ENCODE measurements at regions not wholly inside any gene's neighbourhood (a gene's known extent, or its start where the extent isn't known, plus 50 kb on each side); places are given as distances from the start of the nearest gene placed in this dataset.
A peak's percentile ranks its signal among the peaks of the same experiment; 100 is the strongest.

DNA sequence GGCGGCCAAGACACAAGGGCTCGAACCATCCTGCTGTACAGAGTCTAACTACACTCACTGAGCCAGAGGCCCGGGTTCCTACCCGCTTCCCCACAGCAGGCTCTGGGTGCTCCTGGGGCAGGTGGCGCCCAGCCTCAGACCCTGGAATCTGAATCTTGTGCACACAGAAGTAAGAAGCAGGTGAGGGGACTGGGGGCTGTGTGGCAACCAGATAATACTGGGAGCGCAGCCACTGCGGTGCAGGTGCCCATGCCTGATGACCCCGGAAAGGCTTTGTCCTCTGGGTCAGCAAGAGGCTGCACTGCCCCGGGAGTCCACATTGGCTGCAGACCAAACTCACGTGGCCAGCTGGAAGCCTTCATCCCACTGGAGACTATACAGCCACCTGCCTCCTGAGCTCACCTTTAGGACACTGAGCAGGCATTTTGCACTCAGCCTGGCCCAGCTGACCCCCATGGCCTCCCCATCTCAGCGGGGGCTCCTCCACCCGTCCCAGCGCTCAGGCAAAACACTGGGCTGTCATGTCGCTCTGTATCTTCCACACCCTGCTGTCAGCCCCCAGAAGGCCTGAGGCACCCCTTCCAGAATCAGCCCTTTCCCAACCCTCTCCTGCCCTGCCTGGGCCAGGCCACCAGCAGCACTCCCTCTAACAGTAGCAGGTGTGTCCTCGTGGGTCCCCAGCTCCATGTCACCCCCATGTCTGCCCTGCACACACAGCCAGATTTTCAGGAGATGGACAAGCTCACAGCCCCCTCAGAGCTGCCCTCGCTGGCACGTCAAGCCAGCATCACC, 101.0 kb upstream of the IQSEC1 start:
- peaks cover 6 to 18% (median 14%) of the 10 kb centered on the region in 3 donors for H3K9me3 Mint-ChIP-seq
- no peaks in the 10 kb centered on the region for H3K36me3 Mint-ChIP-seq
- H3K27ac Mint-ChIP-seq = no peak overlapping the region
- H3K4me1 Mint-ChIP-seq = peaks cover 0 to 4% (median 0%) of the 10 kb centered on the region in 3 donors
- no peak overlapping the region for H3K4me3 Mint-ChIP-seq
- H3K27me3 Mint-ChIP-seq = peaks cover 10% of the 10 kb centered on the region

DNA sequence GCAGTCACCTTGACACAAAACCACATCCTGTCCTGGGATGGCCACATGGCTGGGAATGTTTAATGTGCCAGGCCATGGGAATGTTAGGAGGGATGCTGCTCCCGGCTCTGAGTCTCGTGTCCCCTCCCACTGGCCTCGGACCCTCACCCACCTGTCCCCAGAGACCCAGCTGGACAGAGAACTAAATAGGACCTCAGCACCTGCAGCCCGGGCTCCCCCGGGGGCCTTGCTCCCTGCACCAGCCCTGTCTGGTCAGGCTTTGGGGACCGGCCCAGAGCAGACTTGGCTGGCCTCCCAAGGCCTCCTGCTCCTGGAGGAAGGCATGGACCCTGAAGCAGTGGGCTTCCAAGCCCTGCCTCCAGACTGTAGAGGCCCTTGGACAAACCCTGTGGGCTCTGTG, 100.0 kb upstream of the IQSEC1 start:
- H3K27me3 Mint-ChIP-seq = peaks cover 10% of the 10 kb centered on the region
- no peaks in the 10 kb centered on the region for H3K36me3 Mint-ChIP-seq
- H3K4me1 Mint-ChIP-seq = peaks cover 0 to 4% (median 0%) of the 10 kb centered on the region in 3 donors
- peaks cover 6 to 9% (median 6%) of the 10 kb centered on the region in 3 donors for H3K9me3 Mint-ChIP-seq
- H3K27ac Mint-ChIP-seq = no peak overlapping the region
- H3K4me3 Mint-ChIP-seq = no peak overlapping the region

DNA sequence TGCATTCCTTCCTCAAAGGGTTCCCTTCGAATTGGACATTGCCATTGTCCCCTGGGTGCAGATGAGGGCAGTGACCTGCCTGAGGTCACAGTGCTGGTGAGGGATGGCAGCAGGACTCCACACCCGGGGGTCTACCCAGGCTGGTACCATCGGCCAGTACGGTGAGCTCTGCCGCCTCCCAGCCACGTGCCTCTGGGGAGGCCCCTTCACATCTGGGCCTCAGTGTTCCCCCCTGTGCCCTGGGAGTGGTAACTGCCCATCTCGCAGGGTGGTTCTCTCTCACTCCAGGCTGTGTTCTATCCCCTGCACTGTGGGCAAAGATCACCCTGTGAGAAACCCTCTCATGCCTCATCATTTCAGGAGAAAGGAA, 99.4 kb upstream of the IQSEC1 start:
- Mint-ChIP-seq H3K4me1 (peaks cover 0 to 4% (median 0%) of the 10 kb centered on the region in 3 donors), H3K27me3 (peaks cover 10% of the 10 kb centered on the region), H3K27ac (peak overlapping the region in 1 of 3 donors; percentile 43), H3K36me3 (no peaks in the 10 kb centered on the region), H3K9me3 (peaks cover 3 to 6% (median 3%) of the 10 kb centered on the region in 3 donors), H3K4me3 (no peak overlapping the region)

DNA sequence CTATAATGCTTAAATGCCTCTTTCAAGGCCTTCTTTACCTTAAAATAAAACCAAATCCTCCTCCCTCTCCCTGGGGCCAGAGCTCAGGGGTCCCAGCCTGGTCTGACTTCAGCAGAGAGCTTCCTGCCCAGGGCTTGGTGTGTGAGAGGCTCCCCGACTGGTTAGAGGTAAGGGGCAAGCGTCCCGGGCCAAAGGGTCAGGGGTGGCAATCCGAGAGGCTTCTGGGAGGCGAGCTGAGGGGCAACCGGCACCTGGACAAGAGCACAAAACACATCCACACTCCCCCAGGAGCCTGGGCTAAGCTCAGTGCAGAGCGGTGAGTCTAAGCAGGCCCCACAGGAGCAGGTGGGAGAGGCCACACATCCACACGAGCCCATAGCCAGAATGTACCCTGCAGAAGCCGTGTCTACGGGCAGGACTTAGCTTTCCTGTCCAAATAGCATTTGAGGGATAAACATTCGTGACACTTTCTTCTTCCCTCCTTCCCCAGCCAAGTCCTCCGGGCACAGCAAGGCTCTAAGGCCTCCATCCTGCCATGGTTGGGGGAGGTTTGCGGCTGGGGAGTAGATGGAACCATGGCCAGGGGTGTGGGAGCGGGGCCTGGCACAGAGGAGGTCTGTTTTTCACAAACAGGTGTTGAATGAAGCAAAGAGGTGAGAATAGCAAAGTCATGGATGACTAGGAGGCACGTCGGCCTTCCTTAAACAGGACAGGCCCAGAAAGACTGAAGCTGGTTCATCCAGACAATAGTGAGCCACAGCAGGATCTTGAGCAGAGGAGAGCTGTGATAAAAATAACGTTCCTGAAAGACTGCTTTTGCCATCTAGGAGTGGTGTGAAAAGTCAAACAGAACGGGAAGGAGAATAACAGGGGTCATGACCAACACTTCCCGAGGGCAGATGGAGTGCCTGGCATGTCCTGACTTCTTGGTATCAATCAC, 98.7 kb upstream of the IQSEC1 start:
- peaks cover 3 to 6% (median 3%) of the 10 kb centered on the region in 3 donors for H3K9me3 Mint-ChIP-seq
- no peaks in the 10 kb centered on the region for H3K36me3 Mint-ChIP-seq
- H3K27me3 Mint-ChIP-seq = peaks cover 10% of the 10 kb centered on the region
- H3K4me3 Mint-ChIP-seq = no peak overlapping the region
- H3K4me1 Mint-ChIP-seq = peaks cover 0 to 4% (median 0%) of the 10 kb centered on the region in 3 donors
- peak overlapping the region in 1 of 3 donors; percentile 43 for H3K27ac Mint-ChIP-seq

DNA sequence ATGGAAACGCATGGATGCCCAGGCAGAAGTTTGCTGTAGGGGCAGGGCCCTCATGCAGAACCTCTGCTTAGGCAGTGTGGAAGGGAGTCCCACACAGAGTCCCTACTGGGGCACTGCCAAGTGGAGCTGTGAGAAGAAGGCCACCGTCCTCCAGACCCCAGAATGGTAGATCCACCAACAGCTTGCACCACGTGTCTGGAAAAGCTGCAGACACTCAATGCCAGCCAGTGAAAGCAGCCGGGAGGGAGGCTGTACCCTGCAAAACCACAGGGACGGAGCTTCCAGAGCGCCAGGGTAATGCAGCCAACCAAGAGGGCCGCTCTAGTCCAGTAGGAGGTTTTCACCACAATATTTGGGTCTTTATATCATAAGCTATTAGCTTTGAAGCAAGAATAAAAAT, 97.1 kb upstream of the IQSEC1 start:
- no peak overlapping the region for H3K27ac Mint-ChIP-seq
- no peaks in the 10 kb centered on the region for H3K36me3 Mint-ChIP-seq
- peaks cover 3 to 6% (median 3%) of the 10 kb centered on the region in 3 donors for H3K9me3 Mint-ChIP-seq
- H3K4me1 Mint-ChIP-seq = peaks cover 0 to 4% (median 0%) of the 10 kb centered on the region in 3 donors
- H3K27me3 Mint-ChIP-seq = peaks cover 6% of the 10 kb centered on the region
- H3K4me3 Mint-ChIP-seq = no peak overlapping the region

DNA sequence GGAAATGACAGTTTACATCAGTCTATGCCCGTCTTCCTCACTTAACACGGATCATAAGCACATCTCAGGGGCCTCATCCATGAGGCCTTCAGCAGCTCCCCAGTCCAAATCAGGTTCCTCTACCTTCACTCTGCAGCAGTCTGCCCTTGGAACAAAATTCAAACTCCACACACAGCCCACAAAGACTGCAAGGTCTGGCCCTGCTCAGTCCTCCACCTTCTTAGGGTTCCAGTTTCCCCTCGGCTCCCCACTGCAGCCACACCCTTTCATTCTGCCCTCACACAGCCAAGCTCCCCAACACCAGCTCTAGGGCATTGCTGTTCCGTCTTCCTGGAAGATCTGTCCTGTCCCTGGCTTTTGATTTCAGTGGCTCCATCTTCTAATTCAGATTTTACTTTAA, 95.2 kb upstream of the IQSEC1 start:
- Mint-ChIP-seq H3K9me3 (peaks cover 3 to 6% (median 3%) of the 10 kb centered on the region in 3 donors), H3K36me3 (no peaks in the 10 kb centered on the region), H3K4me1 (peaks cover 0 to 4% (median 0%) of the 10 kb centered on the region in 3 donors), H3K4me3 (no peak overlapping the region), H3K27me3 (peaks cover 4% of the 10 kb centered on the region), H3K27ac (no peak overlapping the region)

DNA sequence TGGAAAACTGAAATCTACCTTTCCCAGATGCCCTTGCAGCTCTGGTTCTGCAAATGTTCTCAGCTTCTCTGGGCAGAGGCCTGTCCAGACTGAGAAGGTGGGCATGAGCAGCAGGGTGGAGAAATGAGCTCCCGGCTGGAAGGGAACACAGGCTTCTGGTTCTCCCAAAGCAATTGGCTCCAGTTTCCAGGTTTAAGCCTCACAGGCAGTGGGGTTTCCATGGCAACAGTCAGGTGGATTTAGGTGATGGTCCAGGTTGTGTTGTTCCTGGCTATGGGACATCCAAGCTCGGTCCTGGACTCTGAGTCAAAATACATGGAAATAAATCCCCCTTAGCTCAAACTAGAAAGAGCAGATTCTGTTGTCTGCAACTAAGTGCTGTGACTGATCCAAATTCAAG, 94.6 kb upstream of the IQSEC1 start:
- Mint-ChIP-seq H3K36me3 (no peaks in the 10 kb centered on the region), H3K27ac (no peak overlapping the region), H3K4me1 (peaks cover 0 to 5% (median 0%) of the 10 kb centered on the region in 3 donors), H3K9me3 (peaks cover 3 to 6% (median 3%) of the 10 kb centered on the region in 3 donors), H3K27me3 (peaks cover 4% of the 10 kb centered on the region), H3K4me3 (no peak overlapping the region)

DNA sequence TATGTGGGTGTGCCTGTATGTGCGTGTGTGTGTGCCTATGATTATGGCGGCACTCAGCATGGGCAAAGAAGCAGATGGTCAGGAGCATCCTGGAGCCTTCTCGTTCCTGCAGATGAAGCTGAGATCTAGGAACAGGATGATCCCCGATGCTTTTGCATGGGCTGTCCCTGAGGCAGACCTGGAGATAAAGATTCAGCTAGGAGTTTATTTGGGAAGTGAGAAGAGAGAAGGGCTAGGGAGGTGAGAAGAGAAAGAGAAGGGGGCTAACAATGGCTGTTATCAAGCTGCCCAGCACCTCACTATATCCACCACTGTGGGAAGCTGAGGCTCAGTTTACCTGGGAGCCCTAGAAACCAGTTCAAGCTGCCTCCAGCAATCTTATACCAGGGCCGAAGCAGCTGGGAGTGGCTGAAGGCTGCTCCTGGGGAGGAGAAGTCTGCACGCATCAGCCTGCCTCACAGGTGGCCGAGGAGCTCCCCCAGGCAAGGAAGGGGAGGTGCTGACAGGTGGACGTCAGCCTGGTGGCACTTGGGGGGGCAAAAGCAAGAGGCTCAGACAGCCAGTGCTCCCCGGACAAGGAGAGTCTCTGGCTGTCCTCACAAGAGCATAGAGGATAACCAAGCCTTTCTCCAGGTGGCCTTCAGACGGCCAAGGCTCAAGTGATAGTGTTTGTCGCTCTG, 94.0 kb upstream of the IQSEC1 start:
- Mint-ChIP-seq H3K4me1 (peaks cover 0 to 5% (median 0%) of the 10 kb centered on the region in 3 donors), H3K9me3 (peaks cover 3 to 6% (median 3%) of the 10 kb centered on the region in 3 donors), H3K27me3 (peaks cover 4% of the 10 kb centered on the region), H3K4me3 (no peak overlapping the region), H3K27ac (no peak overlapping the region), H3K36me3 (no peaks in the 10 kb centered on the region)

DNA sequence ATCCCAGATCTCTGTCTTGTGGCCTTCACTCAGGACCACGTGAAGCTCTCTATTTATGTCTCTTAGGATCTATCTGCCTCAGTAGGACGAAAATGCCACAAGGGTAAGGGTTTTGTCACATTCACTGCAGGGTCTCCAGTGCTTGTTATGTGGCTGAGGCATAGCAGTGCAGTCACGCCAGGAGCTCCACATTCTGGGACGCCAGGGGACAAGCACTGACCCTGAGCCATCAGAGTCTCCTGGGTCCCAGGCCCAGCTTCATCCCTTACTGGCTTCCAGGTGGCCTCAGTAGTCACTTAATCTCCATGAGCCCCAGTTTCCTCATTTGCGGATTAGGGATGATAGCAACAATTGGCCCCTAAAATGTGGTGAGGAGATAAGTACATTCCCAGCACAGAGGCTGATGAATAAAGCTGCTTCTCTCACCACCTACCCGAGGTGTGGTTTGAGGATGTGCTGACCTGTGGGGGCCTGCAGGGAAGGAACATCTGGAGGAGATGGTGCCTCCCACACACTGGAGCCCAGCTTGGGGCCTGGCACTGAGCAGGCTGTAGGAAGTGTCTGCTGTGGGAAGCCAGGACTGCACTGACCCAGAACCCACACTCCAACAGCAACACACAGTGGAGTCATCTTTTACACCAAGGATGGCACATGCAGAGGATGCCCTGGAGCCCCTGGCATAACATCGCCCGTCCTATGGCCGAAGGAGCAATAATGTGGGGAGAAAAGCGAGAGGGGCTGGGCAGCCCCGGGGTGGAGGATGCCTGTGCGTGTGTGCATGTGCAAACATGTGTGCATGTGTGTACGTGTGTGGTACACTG, 93.2 kb upstream of the IQSEC1 start:
- Mint-ChIP-seq H3K4me3 (no peak overlapping the region), H3K9me3 (peaks cover 3 to 6% (median 3%) of the 10 kb centered on the region in 3 donors), H3K27ac (no peak overlapping the region), H3K4me1 (peaks cover 0 to 4% (median 0%) of the 10 kb centered on the region in 3 donors), H3K27me3 (peaks cover 6% of the 10 kb centered on the region), H3K36me3 (no peaks in the 10 kb centered on the region)

DNA sequence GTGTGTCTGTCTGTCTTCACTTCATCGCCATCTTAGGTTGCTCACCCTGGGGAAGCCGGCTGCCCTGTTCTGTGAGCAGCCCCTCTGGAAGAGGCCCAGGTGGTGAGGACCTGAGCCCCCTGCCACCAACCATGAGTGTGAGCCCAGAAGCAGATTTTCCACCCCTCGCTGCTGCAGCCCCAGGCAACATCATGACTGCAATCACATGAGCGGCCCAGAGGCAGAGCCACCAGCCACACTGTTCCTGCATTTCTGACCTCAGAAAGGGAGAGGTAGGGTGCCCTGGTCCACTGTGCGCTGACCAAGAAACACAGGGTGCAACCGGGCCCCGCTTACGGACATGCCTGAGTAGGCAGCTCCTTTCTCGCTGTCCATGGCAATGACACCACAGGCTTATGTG, 92.3 kb upstream of the IQSEC1 start:
- H3K27me3 Mint-ChIP-seq = peaks cover 8% of the 10 kb centered on the region
- no peaks in the 10 kb centered on the region for H3K36me3 Mint-ChIP-seq
- no peak overlapping the region for H3K4me3 Mint-ChIP-seq
- peaks cover 3 to 6% (median 3%) of the 10 kb centered on the region in 3 donors for H3K9me3 Mint-ChIP-seq
- H3K4me1 Mint-ChIP-seq = peaks cover 0 to 1% (median 0%) of the 10 kb centered on the region in 3 donors
- no peak overlapping the region for H3K27ac Mint-ChIP-seq

DNA sequence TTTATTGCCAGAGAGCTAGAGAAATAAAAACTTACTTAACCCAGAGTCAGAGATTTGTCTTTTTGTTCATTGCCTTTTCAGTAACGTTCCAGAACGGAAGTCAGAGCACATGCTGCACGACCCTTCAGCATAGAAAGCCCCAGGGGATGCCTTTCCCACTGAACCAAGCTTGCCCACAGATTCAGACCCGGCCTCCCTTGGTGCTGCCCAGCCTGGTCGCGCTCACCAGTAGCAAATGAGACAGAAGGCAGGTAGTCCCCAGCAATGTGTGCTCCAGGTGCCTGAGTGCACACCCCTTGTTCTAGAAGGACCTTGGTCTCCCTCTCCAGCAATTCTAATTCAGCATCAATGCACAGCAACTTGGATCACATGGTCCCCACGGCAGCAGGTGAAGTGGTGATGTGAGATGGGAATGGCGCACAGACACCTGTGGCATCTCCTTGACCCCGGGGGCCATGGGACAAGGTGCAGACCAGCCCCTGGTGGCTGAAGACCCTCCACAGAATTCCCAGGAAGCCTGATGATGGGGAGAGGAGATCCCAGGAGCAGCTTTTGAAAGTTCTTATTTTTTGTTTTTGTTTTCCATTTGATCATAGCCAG, 91.8 kb upstream of the IQSEC1 start:
- Mint-ChIP-seq H3K9me3 (peaks cover 3 to 6% (median 3%) of the 10 kb centered on the region in 3 donors), H3K36me3 (no peaks in the 10 kb centered on the region)

DNA sequence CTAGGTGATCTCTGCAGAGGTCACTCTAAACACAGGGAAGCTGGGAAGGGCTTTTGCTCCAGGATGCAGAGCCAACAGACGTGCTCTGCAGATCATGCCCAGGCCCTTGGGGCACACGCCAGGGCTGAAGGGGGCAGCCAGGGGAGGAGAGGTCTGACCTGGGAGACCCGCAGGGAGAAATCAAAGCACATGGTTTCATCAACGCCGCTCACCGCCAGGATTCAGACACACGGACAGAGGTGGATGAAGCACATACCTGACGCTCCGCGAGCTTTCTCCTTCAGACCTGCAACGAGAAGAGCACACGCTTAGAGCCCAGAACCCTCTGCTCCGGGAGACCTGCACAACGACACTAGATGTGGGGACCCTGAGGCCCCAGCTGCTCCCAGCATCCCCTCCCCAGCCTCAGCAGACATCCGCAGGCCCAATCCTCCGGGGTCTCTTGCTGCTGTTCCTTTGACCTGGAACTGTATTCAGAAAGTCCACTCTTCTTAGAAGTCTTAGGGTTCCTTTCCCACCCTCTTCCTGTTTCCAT, 90.7 kb upstream of the IQSEC1 start:
- Mint-ChIP-seq H3K36me3 (no peaks in the 10 kb centered on the region), H3K27me3 (peaks cover 5% of the 10 kb centered on the region), H3K27ac (no peak overlapping the region), H3K4me3 (peak overlapping the region in 1 of 4 donors; percentile 70), H3K4me1 (peaks cover 0 to 1% (median 0%) of the 10 kb centered on the region in 3 donors), H3K9me3 (no peaks in the 10 kb centered on the region)

More for the DNA sequence above, 91.8 kb upstream of the IQSEC1 start:
- Mint-ChIP-seq H3K27me3 (peaks cover 5% of the 10 kb centered on the region), H3K4me1 (peaks cover 0 to 1% (median 0%) of the 10 kb centered on the region in 3 donors), H3K27ac (peak overlapping the region in 1 of 3 donors; percentile 43), H3K4me3 (no peak overlapping the region)

DNA sequence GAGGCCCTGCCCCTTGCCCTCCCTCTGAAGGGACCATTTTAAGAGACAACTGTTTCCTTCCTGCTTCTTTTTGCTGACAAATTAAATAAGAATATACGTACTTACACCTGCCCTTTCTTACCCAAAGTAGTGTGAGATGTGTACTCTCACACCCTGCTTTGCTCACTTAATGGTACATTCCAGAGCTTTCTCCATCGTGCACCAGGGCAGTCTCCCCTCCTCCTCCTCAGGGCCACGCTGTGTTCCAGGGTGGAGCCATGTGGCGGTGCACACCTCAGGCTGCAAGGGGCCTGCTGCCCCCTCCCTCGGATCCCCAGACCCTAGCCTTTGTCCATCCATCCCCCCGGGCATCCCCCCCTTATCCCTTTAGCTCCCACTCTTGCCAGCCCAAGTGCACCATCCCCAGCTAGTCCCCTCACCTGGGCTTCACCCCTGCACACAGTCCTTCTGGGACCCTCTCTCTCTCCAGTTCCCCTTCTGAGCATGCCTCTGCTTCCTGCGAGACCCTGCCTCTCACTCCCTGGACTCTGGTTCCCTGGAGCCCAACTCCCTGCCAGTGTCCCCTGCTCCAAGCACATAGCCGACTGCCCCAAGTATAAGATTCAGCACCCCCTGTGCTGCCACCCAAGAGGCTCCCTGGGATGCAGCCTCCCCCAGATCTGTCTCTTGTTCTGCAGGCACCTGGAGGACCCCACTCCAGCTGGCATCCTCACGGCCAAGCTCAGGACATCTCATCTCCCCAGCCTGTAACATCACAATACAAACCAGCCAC, 89.5 kb upstream of the IQSEC1 start:
- H3K4me1 Mint-ChIP-seq = peaks cover 0 to 1% (median 0%) of the 10 kb centered on the region in 3 donors
- peak overlapping the region in 2 of 4 donors; percentile 25 to 64 for H3K4me3 Mint-ChIP-seq
- no peaks in the 10 kb centered on the region for H3K36me3 Mint-ChIP-seq
- peaks cover 5% of the 10 kb centered on the region for H3K27me3 Mint-ChIP-seq
- H3K9me3 Mint-ChIP-seq = no peaks in the 10 kb centered on the region
- peak overlapping the region in 1 of 3 donors; percentile 18 for H3K27ac Mint-ChIP-seq

Measured in IgD-negative memory B cell (primary cell).